HEK293 (cell line): ENCODE measurements at regions not wholly inside any gene's neighbourhood (a gene's known extent, or its start where the extent isn't known, plus 50 kb on each side); places are given as distances from the start of the nearest gene placed in this dataset.
A peak's percentile ranks its signal among the peaks of the same experiment; 100 is the strongest.

Experiments used
- CTCF ChIA-PET: fragments of 350-600 bp; formaldehyde crosslinking; extraction: SDS; loops from one replicate; lab custom pipeline; 2021; ENCODE audit warnings: antibody characterized with exemption; lab: Yijun Ruan, JAX
- POLR2A ChIA-PET: fragments of 300-600 bp; formaldehyde crosslinking; extraction: SDS; loops from one replicate; lab custom pipeline; 2020; ENCODE audit warnings: antibody characterized with exemption, inconsistent platforms; lab: Yijun Ruan, JAX
- H3K27ac ChIP-seq: fragments of 200-500 bp; sonication (Bioruptor generic); 2 replicates; pipeline ENCODE4 v1.5.1; 2014; ENCODE audit warnings: low read depth, low read length, control low read depth, inconsistent platforms; ENCODE audit errors: extremely low read depth
- H3K36me3 ChIP-seq, 2 experiments: fragments of 200-500 bp in 1 of 2; sonication (Bioruptor generic) in 1 of 2; 1 replicate in 1 of 2; 2 replicates in 1 of 2; pipeline ENCODE4 v1.5.1; 2014 to 2017; ENCODE audit warnings: inconsistent platforms in 2 of 2, low read length in 2 of 2; ENCODE audit not compliant: control insufficient read depth in 2 of 2, insufficient read depth in 1 of 2
- H3K4me1 ChIP-seq: fragments of 200-500 bp; sonication (Bioruptor generic); 2 replicates; pipeline ENCODE4 v1.5.1; 2014; ENCODE audit warnings: mild to moderate bottlenecking, low read length, inconsistent platforms; ENCODE audit not compliant: control insufficient read depth, insufficient read depth
- H3K4me3 ChIP-seq: 2 replicates; pipeline ENCODE4 v1.5.1; 2011; ENCODE audit warnings: low read depth, mild to moderate bottlenecking, control low read depth, low read length, moderate library complexity
- H3K9me3 ChIP-seq: fragments of 200-500 bp; sonication (Bioruptor generic); 2 replicates; pipeline ENCODE4 v1.5.1; 2014; ENCODE audit warnings: low read depth, low read length, inconsistent platforms; ENCODE audit not compliant: control insufficient read depth, insufficient read depth
- CTCF ChIP-seq: fragments of 450-650 bp; formaldehyde crosslinking; IDR thresholded peaks from 2 replicates; pipeline ENCODE4 v1.5.1; 2016; ENCODE audit warnings: missing biosample characterization, missing genetic modification characterization
- GLIS1 ChIP-seq: fragments of 450-650 bp; formaldehyde crosslinking; IDR thresholded peaks from 2 replicates; pipeline ENCODE4 v1.5.1; 2016; ENCODE audit warnings: missing biosample characterization, missing genetic modification characterization
- TCF7L2 ChIP-seq: IDR thresholded peaks from 2 replicates; pipeline ENCODE4 v1.6.1; 2011; ENCODE audit warnings: low read depth, mild to moderate bottlenecking, inconsistent platforms, low read length, moderate library complexity, borderline replicate concordance
- ZBTB8A ChIP-seq: fragments of 450-650 bp; formaldehyde crosslinking; IDR thresholded peaks from 2 replicates; pipeline ENCODE4 v1.5.1; 2016; ENCODE audit warnings: missing biosample characterization, missing genetic modification characterization
- ZFHX2 ChIP-seq: fragments of 450-650 bp; formaldehyde crosslinking; conservative IDR thresholded peaks from 2 replicates; pipeline ENCODE4 v1.5.1; 2016; ENCODE audit warnings: missing biosample characterization, missing genetic modification characterization
- ZNF16 ChIP-seq: fragments of 450-650 bp; formaldehyde crosslinking; IDR thresholded peaks from 2 replicates; pipeline ENCODE4 v1.5.1; 2016; ENCODE audit warnings: low read depth, missing biosample characterization, missing genetic modification characterization
- ZNF292 ChIP-seq: fragments of 450-650 bp; formaldehyde crosslinking; IDR thresholded peaks from 2 replicates; pipeline ENCODE4 v1.5.1; 2016; ENCODE audit warnings: low read depth, missing biosample characterization, missing genetic modification characterization, borderline replicate concordance
- ZNF416 ChIP-seq: fragments of 450-650 bp; formaldehyde crosslinking; IDR thresholded peaks from 2 replicates; pipeline ENCODE4 v1.5.1; 2016; ENCODE audit warnings: missing biosample characterization, missing genetic modification characterization
- ZNF548 ChIP-seq: fragments of 450-650 bp; formaldehyde crosslinking; IDR thresholded peaks from 2 replicates; pipeline ENCODE4 v1.5.1; 2016; ENCODE audit warnings: missing biosample characterization, missing genetic modification characterization
- ZNF560 ChIP-seq: fragments of 450-650 bp; formaldehyde crosslinking; IDR thresholded peaks from 2 replicates; pipeline ENCODE4 v1.5.1; 2017; ENCODE audit warnings: missing biosample characterization, missing genetic modification characterization, borderline replicate concordance
- ZNF600 ChIP-seq: fragments of 450-650 bp; formaldehyde crosslinking; IDR thresholded peaks from 2 replicates; pipeline ENCODE4 v1.5.1; 2016; ENCODE audit warnings: missing biosample characterization, missing genetic modification characterization
- ZNF624 ChIP-seq: fragments of 450-650 bp; formaldehyde crosslinking; IDR thresholded peaks from 2 replicates; pipeline ENCODE4 v1.5.1; 2017; ENCODE audit warnings: missing biosample characterization, missing genetic modification characterization
- ZNF626 ChIP-seq: fragments of 450-650 bp; sonication (Bioruptor Pico); formaldehyde crosslinking; IDR thresholded peaks from 2 replicates; pipeline ENCODE4 v1.5.1; 2018; ENCODE audit warnings: missing biosample characterization, missing genetic modification characterization, inconsistent platforms
- TF ChIP-seq, protein P1 (sequence below): fragments of 450-650 bp; formaldehyde crosslinking; IDR thresholded peaks from 2 replicates; pipeline ENCODE4 v1.5.1; 2017; ENCODE audit warnings: missing biosample characterization, mild to moderate bottlenecking, missing genetic modification characterization, moderate library complexity
- TF ChIP-seq, protein P2 (sequence below): fragments of 450-650 bp; formaldehyde crosslinking; IDR thresholded peaks from 2 replicates; pipeline ENCODE4 v1.5.1; 2016; ENCODE audit warnings: missing biosample characterization, missing genetic modification characterization
- TF ChIP-seq, protein P3 (sequence below): fragments of 450-650 bp; formaldehyde crosslinking; IDR thresholded peaks from 2 replicates; pipeline ENCODE4 v1.5.1; 2016; ENCODE audit warnings: missing biosample characterization, missing genetic modification characterization

- TF ChIP-seq, protein P1, sequence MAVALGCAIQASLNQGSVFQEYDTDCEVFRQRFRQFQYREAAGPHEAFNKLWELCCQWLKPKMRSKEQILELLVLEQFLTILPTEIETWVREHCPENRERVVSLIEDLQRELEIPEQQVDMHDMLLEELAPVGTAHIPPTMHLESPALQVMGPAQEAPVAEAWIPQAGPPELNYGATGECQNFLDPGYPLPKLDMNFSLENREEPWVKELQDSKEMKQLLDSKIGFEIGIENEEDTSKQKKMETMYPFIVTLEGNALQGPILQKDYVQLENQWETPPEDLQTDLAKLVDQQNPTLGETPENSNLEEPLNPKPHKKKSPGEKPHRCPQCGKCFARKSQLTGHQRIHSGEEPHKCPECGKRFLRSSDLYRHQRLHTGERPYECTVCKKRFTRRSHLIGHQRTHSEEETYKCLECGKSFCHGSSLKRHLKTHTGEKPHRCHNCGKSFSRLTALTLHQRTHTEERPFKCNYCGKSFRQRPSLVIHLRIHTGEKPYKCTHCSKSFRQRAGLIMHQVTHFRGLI (tag by site-specific recombination), result peak; percentile 41; the same call in 1 of the 2 replicates
- TF ChIP-seq ZBTB8A (tag by site-specific recombination), result peak; percentile 53; the same call in 1 of the 2 replicates
These were observed 88.7 kb upstream of the MYL10 start (continued) for GRCh38 chr7:101717628-101718357.

DNA sequence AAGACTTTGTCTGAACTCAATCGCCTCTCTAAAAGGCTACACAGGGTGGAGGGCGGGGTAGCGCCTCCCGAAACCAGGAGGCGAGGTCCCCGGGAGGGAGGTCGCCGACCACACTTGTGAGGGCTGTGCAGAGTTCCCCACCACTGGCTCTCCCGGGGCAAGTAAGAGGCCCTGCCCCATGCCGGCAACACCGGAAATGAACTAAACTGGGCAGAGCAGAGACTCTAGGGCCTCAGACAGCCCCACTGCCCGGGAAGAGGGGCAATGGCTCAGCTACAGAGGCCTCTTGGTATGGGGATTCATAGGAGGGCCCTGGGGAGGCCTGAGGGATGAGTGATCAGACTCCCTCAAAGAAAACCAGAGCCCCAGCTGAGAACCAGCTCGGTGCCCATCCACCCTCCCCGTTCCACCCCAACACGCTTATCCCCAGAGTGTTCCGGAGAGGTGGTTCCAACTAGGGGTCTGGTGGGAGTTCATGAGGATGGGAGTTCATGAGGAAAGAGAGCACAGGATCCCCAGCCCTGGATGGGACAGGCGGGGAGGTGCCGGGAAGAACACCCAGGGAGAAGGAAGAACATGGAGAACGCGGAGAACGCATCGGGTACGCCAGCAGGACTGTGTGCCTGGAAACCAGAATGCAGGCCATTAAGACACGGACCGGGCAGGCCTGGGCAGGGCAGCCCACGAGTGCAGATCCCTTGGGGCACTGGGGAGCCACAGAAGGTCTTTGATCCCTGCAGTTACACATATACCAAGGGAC, 89.4 kb upstream of the MYL10 start:
- TF ChIP-seq ZFHX2, result no peak
- TF ChIP-seq GLIS1 (tag by site-specific recombination), result 0 out of 2 replicates have a peak, but pooled peaks have one; percentile 14
- no peak for TF ChIP-seq ZNF416 (tag by site-specific recombination)
- TF ChIP-seq, protein P2, sequence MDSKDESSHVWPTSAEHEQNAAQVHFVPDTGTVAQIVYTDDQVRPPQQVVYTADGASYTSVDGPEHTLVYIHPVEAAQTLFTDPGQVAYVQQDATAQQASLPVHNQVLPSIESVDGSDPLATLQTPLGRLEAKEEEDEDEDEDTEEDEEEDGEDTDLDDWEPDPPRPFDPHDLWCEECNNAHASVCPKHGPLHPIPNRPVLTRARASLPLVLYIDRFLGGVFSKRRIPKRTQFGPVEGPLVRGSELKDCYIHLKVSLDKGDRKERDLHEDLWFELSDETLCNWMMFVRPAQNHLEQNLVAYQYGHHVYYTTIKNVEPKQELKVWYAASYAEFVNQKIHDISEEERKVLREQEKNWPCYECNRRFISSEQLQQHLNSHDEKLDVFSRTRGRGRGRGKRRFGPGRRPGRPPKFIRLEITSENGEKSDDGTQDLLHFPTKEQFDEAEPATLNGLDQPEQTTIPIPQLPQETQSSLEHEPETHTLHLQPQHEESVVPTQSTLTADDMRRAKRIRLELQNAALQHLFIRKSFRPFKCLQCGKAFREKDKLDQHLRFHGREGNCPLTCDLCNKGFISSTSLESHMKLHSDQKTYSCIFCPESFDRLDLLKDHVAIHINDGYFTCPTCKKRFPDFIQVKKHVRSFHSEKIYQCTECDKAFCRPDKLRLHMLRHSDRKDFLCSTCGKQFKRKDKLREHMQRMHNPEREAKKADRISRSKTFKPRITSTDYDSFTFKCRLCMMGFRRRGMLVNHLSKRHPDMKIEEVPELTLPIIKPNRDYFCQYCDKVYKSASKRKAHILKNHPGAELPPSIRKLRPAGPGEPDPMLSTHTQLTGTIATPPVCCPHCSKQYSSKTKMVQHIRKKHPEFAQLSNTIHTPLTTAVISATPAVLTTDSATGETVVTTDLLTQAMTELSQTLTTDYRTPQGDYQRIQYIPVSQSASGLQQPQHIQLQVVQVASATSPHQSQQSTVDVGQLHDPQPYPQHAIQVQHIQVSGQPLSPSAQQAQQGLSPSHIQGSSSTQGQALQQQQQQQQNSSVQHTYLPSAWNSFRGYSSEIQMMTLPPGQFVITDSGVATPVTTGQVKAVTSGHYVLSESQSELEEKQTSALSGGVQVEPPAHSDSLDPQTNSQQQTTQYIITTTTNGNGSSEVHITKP (tag by site-specific recombination), result 0 out of 2 replicates have a peak, but pooled peaks have one; percentile 5
- no peak for TF ChIP-seq TCF7L2
- TF ChIP-seq ZNF626 (tag by site-specific recombination), result no peak
- TF ChIP-seq ZNF624 (tag by site-specific recombination), result no peak
- TF ChIP-seq ZNF292 (tag by site-specific recombination), result no peak
- peak; percentile 19; the same call in 1 of the 2 replicates for TF ChIP-seq ZNF600 (tag by site-specific recombination)
- no peak for TF ChIP-seq ZNF560
- TF ChIP-seq ZNF548 (tag by site-specific recombination), result no peak
- TF ChIP-seq, protein P3, sequence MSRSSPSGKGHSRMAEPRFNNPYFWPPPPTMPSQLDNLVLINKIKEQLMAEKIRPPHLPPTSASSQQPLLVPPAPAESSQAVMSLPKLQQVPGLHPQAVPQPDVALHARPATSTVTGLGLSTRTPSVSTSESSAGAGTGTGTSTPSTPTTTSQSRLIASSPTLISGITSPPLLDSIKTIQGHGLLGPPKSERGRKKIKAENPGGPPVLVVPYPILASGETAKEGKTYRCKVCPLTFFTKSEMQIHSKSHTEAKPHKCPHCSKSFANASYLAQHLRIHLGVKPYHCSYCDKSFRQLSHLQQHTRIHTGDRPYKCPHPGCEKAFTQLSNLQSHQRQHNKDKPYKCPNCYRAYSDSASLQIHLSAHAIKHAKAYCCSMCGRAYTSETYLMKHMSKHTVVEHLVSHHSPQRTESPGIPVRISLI (tag by site-specific recombination), result no peak
- TF ChIP-seq CTCF, result no peak
- peak; percentile 75; the same call in 1 of the 2 replicates for TF ChIP-seq ZNF16 (tag by site-specific recombination)
- no peaks in the 10 kb centered on the region for H3K9me3 ChIP-seq
- no peak overlapping the region for H3K27ac ChIP-seq
- POLR2A ChIA-PET, result interaction anchor here (1.6 kb wide), 1 partner anchor 11 kb away, joined by 6 read pairs; no protein-coding TSS in a partner anchor
- H3K4me3 ChIP-seq, result no peak overlapping the region
- no peaks in the 10 kb centered on the region for H3K36me3 ChIP-seq
- H3K4me1 ChIP-seq, result no peaks in the 10 kb centered on the region
- CTCF ChIA-PET, result no interaction called here
